T-cell (primary cell): ENCODE measurements at regions not wholly inside any gene's neighbourhood (a gene's known extent, or its start where the extent isn't known, plus 50 kb on each side); places are given as distances from the start of the nearest gene placed in this dataset.

ENCODE experiments used
- ATAC-seq, 4 experiments: fragments of 200-7000 bp in 3 of 4; fragments of 150-1000 bp in 1 of 4; cut with Tn5 transposase; replicated peaks in 1 of 4; 1 replicate in 3 of 4; 2 replicates in 1 of 4; pipeline ENCODE4 v1.10.0; 2021; ENCODE audit warnings: moderate library complexity in 3 of 4, mild to moderate bottlenecking in 2 of 4, moderate number of reproducible peaks in 1 of 4
- CTCF ChIA-PET, 2 donors: fragments of 300-600 bp; sonication (Branson Sonifier 250); formaldehyde crosslinking; loops; one replicate each; lab custom pipeline; 2022; ENCODE audit warnings: antibody characterized with exemption in 2 of 2; lab: Charles Lee
- POLR2A ChIA-PET, 2 donors: fragments of 300-600 bp; sonication (Branson Sonifier 250); formaldehyde crosslinking; loops; one replicate each; lab custom pipeline; 2022; ENCODE audit warnings: antibody characterized with exemption in 2 of 2; lab: Charles Lee
- DNase-seq, 35 experiments: peaks; one replicate each; pipeline versions ENCODE4 v3.0.0 to v3.0.0-alpha.2; 2013 to 2023
- H3K27ac ChIP-seq: one replicate; pipeline ENCODE4 v1.5.1; 2013; ENCODE audit warnings: low read length
- H3K27me3 ChIP-seq, 2 experiments: replicated peaks in 1 of 2; 1 replicate in 1 of 2; 2 replicates in 1 of 2; pipeline versions ENCODE4 v1.6.1 to v1.7.0; 2013; ENCODE audit warnings: low read length in 1 of 2, mixed read lengths in 1 of 2; ENCODE audit not compliant: control insufficient read depth in 2 of 2, insufficient read depth in 2 of 2; ENCODE audit errors: extremely low read depth in 1 of 2
- H3K36me3 ChIP-seq, 2 donors: 1 replicate in 1 of 2; 2 replicates in 1 of 2; pipeline versions ENCODE4 v1.6.1 to v1.7.0; 2013; ENCODE audit warnings: low read length in 1 of 2; ENCODE audit not compliant: control insufficient read depth in 2 of 2, insufficient read depth in 1 of 2; ENCODE audit errors: extremely low read depth in 1 of 2
- H3K4me1 ChIP-seq, 2 experiments: 1 replicate in 1 of 2; 2 replicates in 1 of 2; pipeline versions ENCODE4 v1.6.1 to v1.7.0; 2013; ENCODE audit warnings: low read length in 2 of 2, mixed read lengths in 1 of 2; ENCODE audit not compliant: insufficient read depth in 2 of 2, control insufficient read depth in 1 of 2; ENCODE audit errors: extremely low read depth in 1 of 2
- H3K4me3 ChIP-seq, 2 donors: 1 replicate in 1 of 2; 2 replicates in 1 of 2; pipeline versions ENCODE4 v1.5.1 to v1.7.0; 2013; ENCODE audit warnings: mild to moderate bottlenecking in 2 of 2, low read length in 1 of 2, moderate library complexity in 1 of 2; ENCODE audit not compliant: control insufficient read depth in 1 of 2; ENCODE audit errors: extremely low read depth in 1 of 2
- H3K9me3 ChIP-seq: 2 replicates; pipeline ENCODE4 v1.7.0; 2013
- H3K27ac Mint-ChIP-seq, 2 donors: one replicate each; pipeline ENCODE4 v1.8.0; 2020 to 2021; ENCODE audit warnings: mild to moderate bottlenecking in 2 of 2, mixed read lengths in 2 of 2
- H3K27me3 Mint-ChIP-seq, 2 donors: one replicate each; pipeline ENCODE4 v1.8.0; 2021 to 2022; ENCODE audit warnings: mixed read lengths in 2 of 2
- H3K36me3 Mint-ChIP-seq: one replicate; pipeline ENCODE4 v1.8.0; 2021; ENCODE audit warnings: mixed read lengths
- H3K4me1 Mint-ChIP-seq, 3 donors: one replicate each; pipeline ENCODE4 v1.8.0; 2020 to 2022; ENCODE audit warnings: mixed read lengths in 3 of 3, mild to moderate bottlenecking in 1 of 3
- H3K4me3 Mint-ChIP-seq, 3 donors: one replicate each; pipeline ENCODE4 v1.8.0; 2020 to 2022; ENCODE audit warnings: mild to moderate bottlenecking in 3 of 3, mixed read lengths in 3 of 3, moderate library complexity in 3 of 3
- H3K9me3 Mint-ChIP-seq, 3 donors: one replicate each; pipeline ENCODE4 v1.8.0; 2020 to 2022; ENCODE audit warnings: mixed read lengths in 3 of 3
- WGBS: methylation state at CpG from one replicate; pipeline ENCODE4 v1.1.5; 2013; ENCODE audit warnings: missing lambda C conversion rate; ENCODE audit not compliant: insufficient coverage; 5-methylcytosine and 5-hydroxymethylcytosine counted together

DNA sequence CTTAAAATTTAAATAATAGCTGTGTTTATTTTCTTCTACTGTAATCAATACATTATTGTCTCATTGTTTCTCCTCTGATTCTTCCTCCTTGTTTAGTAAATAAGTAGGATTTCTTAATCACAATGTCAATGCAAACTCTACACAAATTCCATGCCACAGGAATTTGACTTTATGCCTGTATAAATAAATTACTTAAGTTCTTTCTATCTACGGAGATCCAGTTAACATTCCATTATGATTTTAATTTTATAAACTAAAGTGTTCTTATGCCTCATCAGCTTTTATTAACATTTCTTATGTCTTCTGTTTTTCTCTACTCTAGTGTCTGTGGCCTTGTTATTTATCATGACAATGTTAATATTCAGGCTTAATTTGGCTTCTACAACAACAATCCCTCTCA, 1169.2 kb downstream of the GRIK2 start:
- H3K27ac Mint-ChIP-seq, result no peak overlapping the region
- H3K27ac ChIP-seq, result no peak overlapping the region
- H3K27me3 ChIP-seq, result no peaks in the 10 kb centered on the region
- H3K9me3 ChIP-seq, result no peaks in the 10 kb centered on the region
- POLR2A ChIA-PET, result no interaction called here
- H3K4me1 ChIP-seq, result no peaks in the 10 kb centered on the region
- CTCF ChIA-PET, result no interaction called here
- H3K4me1 Mint-ChIP-seq, result no peaks in the 10 kb centered on the region
- no peaks in the 10 kb centered on the region for H3K36me3 ChIP-seq
- no peaks in the 10 kb centered on the region for H3K27me3 Mint-ChIP-seq
- H3K9me3 Mint-ChIP-seq, result peaks cover 0 to 4% (median 0%) of the 10 kb centered on the region in 3 donors
- H3K4me3 Mint-ChIP-seq, result no peak overlapping the region
- H3K4me3 ChIP-seq, result no peak overlapping the region
- WGBS, result no CpG with 5 or more reads among the region's 1 CpG
- DNase-seq (no peak), ATAC-seq (no peak)
- no peaks in the 10 kb centered on the region for H3K36me3 Mint-ChIP-seq

DNA sequence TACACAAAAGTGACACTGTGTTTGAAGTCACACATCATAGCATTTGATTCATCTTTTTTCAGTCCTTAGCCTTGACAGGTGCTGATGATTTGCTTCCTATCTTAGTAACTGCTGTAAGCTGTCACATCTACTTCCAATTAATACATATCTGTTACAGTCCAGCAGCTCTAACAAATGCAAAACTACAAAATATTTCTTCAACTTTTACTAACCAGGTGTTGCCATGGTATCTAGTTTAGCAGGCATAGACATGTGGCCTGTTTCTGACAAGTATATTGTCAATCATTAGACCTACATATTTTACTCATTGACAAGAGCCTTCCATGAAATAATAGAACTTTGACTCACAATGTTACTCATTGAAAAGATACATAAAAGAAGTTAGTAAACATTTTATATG, 1159.7 kb downstream of the GRIK2 start:
- H3K27me3 Mint-ChIP-seq, result no peaks in the 10 kb centered on the region

DNA sequence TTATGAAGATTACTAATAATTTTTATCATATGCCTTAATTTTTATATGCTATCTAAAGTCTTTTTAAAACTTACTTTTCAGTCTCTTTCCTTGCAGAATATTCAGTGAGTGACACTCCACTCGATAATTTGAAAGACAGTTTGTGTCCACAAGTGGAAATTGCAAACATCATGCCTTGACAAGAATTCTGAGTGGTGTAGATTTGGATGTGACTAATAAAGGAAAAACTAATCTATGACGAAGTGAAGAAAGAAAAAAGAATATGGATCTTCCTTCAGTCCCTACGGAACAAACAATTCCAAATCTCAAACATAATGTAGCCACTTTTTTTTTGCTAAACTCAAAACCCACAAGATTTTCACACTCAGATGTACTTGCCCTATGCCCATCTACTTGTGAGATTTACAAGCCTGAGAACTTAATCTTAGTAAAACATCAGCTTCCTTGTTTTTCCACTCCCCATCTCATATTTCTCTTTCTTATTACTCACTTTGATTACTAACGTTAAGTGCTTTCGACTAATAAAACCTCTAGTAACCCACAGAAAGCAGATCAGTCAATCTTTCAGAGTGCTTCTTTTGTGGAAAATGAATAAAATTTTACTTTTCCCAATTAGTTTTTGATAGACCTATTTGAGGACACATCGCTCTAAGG, 1155.8 kb downstream of the GRIK2 start:
- DNase-seq, result no peak
- WGBS, result 63% methylated on average over 1 of the region's 6 CpGs
- ChIA-PET POLR2A (no interaction called here), CTCF (no interaction called here)
- H3K4me1 Mint-ChIP-seq, result no peaks in the 10 kb centered on the region
- no peaks in the 10 kb centered on the region for H3K27me3 ChIP-seq
- H3K27me3 Mint-ChIP-seq, result no peaks in the 10 kb centered on the region
- no peak for ATAC-seq
- H3K36me3 Mint-ChIP-seq, result no peaks in the 10 kb centered on the region
- no peak overlapping the region for H3K4me3 ChIP-seq
- no peaks in the 10 kb centered on the region for H3K4me1 ChIP-seq
- peaks cover 14 to 24% (median 15%) of the 10 kb centered on the region in 3 donors for H3K9me3 Mint-ChIP-seq
- no peak overlapping the region for H3K27ac ChIP-seq
- no peak overlapping the region for H3K4me3 Mint-ChIP-seq
- H3K27ac Mint-ChIP-seq, result no peak overlapping the region
- H3K9me3 ChIP-seq, result no peaks in the 10 kb centered on the region
- no peaks in the 10 kb centered on the region for H3K36me3 ChIP-seq

More for the DNA sequence above, 1159.7 kb downstream of the GRIK2 start:
- POLR2A ChIA-PET, result no interaction called here
- CTCF ChIA-PET, result no interaction called here
- no peaks in the 10 kb centered on the region for H3K4me1 ChIP-seq
- H3K4me3 ChIP-seq, result no peak overlapping the region
- no peak for ATAC-seq
- H3K4me3 Mint-ChIP-seq, result no peak overlapping the region
- no peak for DNase-seq
- no peak overlapping the region for H3K27ac Mint-ChIP-seq
- peaks cover 13 to 14% (median 13%) of the 10 kb centered on the region in 3 donors for H3K9me3 Mint-ChIP-seq
- H3K27me3 ChIP-seq, result no peaks in the 10 kb centered on the region
- no peaks in the 10 kb centered on the region for H3K36me3 ChIP-seq
- H3K9me3 ChIP-seq, result no peaks in the 10 kb centered on the region
- H3K4me1 Mint-ChIP-seq, result no peaks in the 10 kb centered on the region
- no peaks in the 10 kb centered on the region for H3K36me3 Mint-ChIP-seq
- H3K27ac ChIP-seq, result no peak overlapping the region

DNA sequence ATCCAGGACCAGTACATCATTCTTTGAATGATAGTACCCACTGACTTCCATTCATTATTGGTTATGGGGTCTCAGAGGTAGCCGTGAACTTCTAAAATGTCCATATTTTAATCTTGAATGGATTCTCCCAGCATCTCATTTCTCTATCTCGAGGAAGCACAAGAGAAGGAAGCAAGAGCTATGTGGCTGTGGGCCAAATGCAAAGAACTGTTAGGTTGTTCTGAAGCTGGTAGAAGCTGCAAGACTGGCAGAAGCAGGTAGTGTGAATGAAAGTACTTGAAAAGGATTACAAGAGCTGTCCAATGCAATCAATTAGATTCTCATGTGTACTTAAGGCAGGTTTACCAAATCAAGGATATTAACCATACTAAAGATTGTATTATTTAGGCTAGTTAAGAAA, 1131.8 kb downstream of the GRIK2 start:
- Mint-ChIP-seq H3K4me3 (no peak overlapping the region), H3K27ac (no peak overlapping the region), H3K9me3 (peaks cover 0 to 8% (median 5%) of the 10 kb centered on the region in 3 donors), H3K4me1 (no peaks in the 10 kb centered on the region), H3K36me3 (no peaks in the 10 kb centered on the region), H3K27me3 (no peaks in the 10 kb centered on the region)
- no peaks in the 10 kb centered on the region for H3K36me3 ChIP-seq
- H3K27ac ChIP-seq, result no peak overlapping the region
- H3K4me3 ChIP-seq, result no peak overlapping the region
- ChIA-PET CTCF (no interaction called here), POLR2A (interaction anchor here in 1 of 2 donors (0.5 kb wide), 1 partner anchor 36 kb away, joined by 5 read pairs; no protein-coding TSS in a partner anchor)
- no peaks in the 10 kb centered on the region for H3K4me1 ChIP-seq
- DNase-seq, result no peak
- H3K27me3 ChIP-seq, result no peaks in the 10 kb centered on the region
- ATAC-seq, result no peak
- no CpG with 5 or more reads among the region's 2 CpGs for WGBS
- H3K9me3 ChIP-seq, result no peaks in the 10 kb centered on the region

DNA sequence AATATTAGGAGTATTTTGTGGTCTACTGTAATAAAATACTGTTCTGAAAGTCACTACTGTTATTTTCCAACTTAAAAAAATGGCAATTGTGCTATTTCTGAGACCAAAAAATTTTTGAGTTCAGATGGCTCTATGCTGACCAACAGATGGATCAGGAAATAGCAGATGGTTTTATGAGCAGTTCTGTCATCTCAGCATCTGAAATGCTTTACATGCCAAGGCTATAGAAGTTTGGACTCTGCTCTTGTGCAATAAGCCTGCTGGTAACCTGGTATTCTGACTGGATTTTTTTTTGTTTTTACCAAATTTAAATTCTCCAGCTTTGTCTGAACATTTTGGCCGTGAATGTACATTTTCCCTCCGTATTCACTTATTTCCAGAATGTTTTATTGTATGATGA, 1127.5 kb downstream of the GRIK2 start:
- no peaks in the 10 kb centered on the region for H3K36me3 Mint-ChIP-seq
- no peaks in the 10 kb centered on the region for H3K9me3 ChIP-seq
- H3K27ac Mint-ChIP-seq, result no peak overlapping the region
- H3K4me1 ChIP-seq, result no peaks in the 10 kb centered on the region
- H3K4me3 ChIP-seq, result no peak overlapping the region
- ATAC-seq (no peak), DNase-seq (no peak)
- no peak overlapping the region for H3K27ac ChIP-seq
- no peaks in the 10 kb centered on the region for H3K36me3 ChIP-seq
- POLR2A ChIA-PET, result no interaction called here
- no peaks in the 10 kb centered on the region for H3K27me3 ChIP-seq
- H3K27me3 Mint-ChIP-seq, result no peaks in the 10 kb centered on the region
- WGBS, result no CpG with 5 or more reads among the region's 2 CpGs
- H3K4me3 Mint-ChIP-seq, result no peak overlapping the region
- CTCF ChIA-PET, result no interaction called here
- no peaks in the 10 kb centered on the region for H3K4me1 Mint-ChIP-seq
- H3K9me3 Mint-ChIP-seq, result peaks cover 0 to 7% (median 5%) of the 10 kb centered on the region in 3 donors

DNA sequence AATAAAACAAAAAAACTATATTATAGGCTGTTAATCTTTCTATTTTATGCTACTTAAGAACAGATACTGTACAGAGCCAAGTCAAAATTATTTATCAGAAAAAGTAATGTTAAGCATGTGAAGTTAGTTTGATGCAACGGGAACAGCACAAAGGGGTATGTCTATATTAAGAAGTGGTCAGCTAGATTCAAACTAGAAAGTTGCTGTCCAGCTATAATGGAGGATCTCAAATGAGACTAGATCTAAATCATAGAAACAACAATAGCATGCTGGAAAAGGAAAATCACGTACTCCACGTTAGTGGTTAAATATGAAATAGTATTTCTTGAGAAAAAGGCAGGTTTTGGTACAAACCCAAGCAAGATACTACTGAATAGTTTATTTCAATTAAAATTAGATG, 1124.0 kb downstream of the GRIK2 start:
- no peaks in the 10 kb centered on the region for H3K4me1 Mint-ChIP-seq
- no peak overlapping the region for H3K27ac ChIP-seq

DNA sequence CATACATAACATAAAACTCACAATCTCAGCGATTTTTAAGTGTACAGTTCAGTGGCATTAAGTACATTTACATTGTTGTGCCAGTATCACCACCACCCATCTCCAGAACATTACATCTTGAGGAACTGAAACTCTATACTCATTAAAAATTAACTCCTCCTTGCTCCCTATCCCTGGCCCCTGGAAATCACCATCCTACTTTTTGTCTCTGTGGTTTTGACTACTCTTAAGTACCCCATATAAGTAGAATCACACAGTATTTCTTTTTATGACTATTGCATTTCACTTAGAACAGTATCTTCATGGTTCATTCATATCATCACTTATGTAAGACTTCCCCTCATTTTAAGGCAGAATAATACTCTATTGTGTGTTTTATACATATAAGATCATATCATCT, 1108.1 kb downstream of the GRIK2 start:
- no peak for ATAC-seq
- POLR2A ChIA-PET, result no interaction called here
- Histone ChIP-seq H3K4me3 (no peak overlapping the region), H3K27me3 (no peaks in the 10 kb centered on the region), H3K36me3 (no peaks in the 10 kb centered on the region), H3K9me3 (no peaks in the 10 kb centered on the region), H3K27ac (no peak overlapping the region), H3K4me1 (no peaks in the 10 kb centered on the region)
- CTCF ChIA-PET, result no interaction called here
- H3K9me3 Mint-ChIP-seq, result peaks cover 12 to 57% (median 20%) of the 10 kb centered on the region in 3 donors
- no peaks in the 10 kb centered on the region for H3K4me1 Mint-ChIP-seq
- H3K27ac Mint-ChIP-seq, result no peak overlapping the region
- no peaks in the 10 kb centered on the region for H3K27me3 Mint-ChIP-seq
- no peaks in the 10 kb centered on the region for H3K36me3 Mint-ChIP-seq
- no peak overlapping the region for H3K4me3 Mint-ChIP-seq
- DNase-seq, result no peak
- no CpG with 5 or more reads among the region's 1 CpG for WGBS

More for the DNA sequence above, 1124.0 kb downstream of the GRIK2 start:
- peaks cover under 1 to 4% (median 3%) of the 10 kb centered on the region in 3 donors for H3K9me3 Mint-ChIP-seq
- CTCF ChIA-PET, result no interaction called here
- no CpG with 5 or more reads among the region's 3 CpGs for WGBS
- H3K4me3 ChIP-seq, result no peak overlapping the region
- no peaks in the 10 kb centered on the region for H3K4me1 ChIP-seq
- H3K27ac Mint-ChIP-seq, result no peak overlapping the region
- no peaks in the 10 kb centered on the region for H3K27me3 Mint-ChIP-seq
- no peaks in the 10 kb centered on the region for H3K36me3 Mint-ChIP-seq
- H3K36me3 ChIP-seq, result no peaks in the 10 kb centered on the region
- POLR2A ChIA-PET, result no interaction called here
- H3K9me3 ChIP-seq, result no peaks in the 10 kb centered on the region
- no peak overlapping the region for H3K4me3 Mint-ChIP-seq
- ATAC-seq (no peak), DNase-seq (no peak)
- H3K27me3 ChIP-seq, result no peaks in the 10 kb centered on the region
